H9 (cell line): ENCODE measurements at regions not wholly inside any gene's neighbourhood (a gene's known extent, or its start where the extent isn't known, plus 50 kb on each side); places are given as distances from the start of the nearest gene placed in this dataset.
"Not testable (repeated sequence)": the region's sequence is repeated elsewhere in the genome, so short reads cannot be mapped to it uniquely, and the experiment has no call there.

Source experiments
- DNase-seq: peaks from one replicate; pipeline ENCODE4 v3.0.0-alpha.2; 2017
- H2AFZ ChIP-seq: one replicate; pipeline ENCODE4 v1.6.1; 2013; ENCODE audit warnings: mild to moderate bottlenecking, low read length, control low read depth, moderate library complexity
- H2AK5ac ChIP-seq: 2 replicates; pipeline ENCODE4 v1.6.1; 2013; ENCODE audit warnings: low read length, control low read depth, mixed read lengths; ENCODE audit not compliant: insufficient read length
- H2BK120ac ChIP-seq: one replicate; pipeline ENCODE4 v1.6.1; 2013; ENCODE audit warnings: low read depth, mild to moderate bottlenecking, low read length, control low read depth, inconsistent platforms; ENCODE audit not compliant: poor library complexity, severe bottlenecking
- H2BK12ac ChIP-seq: 2 replicates; pipeline ENCODE4 v1.6.1; 2013; ENCODE audit warnings: low read length, control low read depth, mixed read lengths, low read depth; ENCODE audit not compliant: insufficient read length
- H2BK15ac ChIP-seq: 2 replicates; pipeline ENCODE4 v1.6.1; 2013; ENCODE audit warnings: low read depth, low read length, control low read depth
- H2BK20ac ChIP-seq: one replicate; pipeline ENCODE4 v1.6.1; 2013; ENCODE audit warnings: low read depth, mild to moderate bottlenecking, low read length, control low read depth, inconsistent platforms; ENCODE audit not compliant: poor library complexity, severe bottlenecking
- H2BK5ac ChIP-seq: 2 replicates; pipeline ENCODE4 v1.6.1; 2013; ENCODE audit warnings: low read length, control low read depth, mixed read lengths; ENCODE audit not compliant: insufficient read length
- H3K14ac ChIP-seq: 2 replicates; pipeline ENCODE4 v1.6.1; 2013; ENCODE audit warnings: low read length, control low read depth; ENCODE audit not compliant: insufficient read depth
- H3K18ac ChIP-seq: 2 replicates; pipeline ENCODE4 v1.6.1; 2013; ENCODE audit warnings: low read depth, mild to moderate bottlenecking, mixed read lengths, low read length, control low read depth; ENCODE audit not compliant: insufficient read length
- H3K23ac ChIP-seq: 2 replicates; pipeline ENCODE4 v1.6.1; 2013; ENCODE audit warnings: low read length, control low read depth, mixed read lengths, low read depth; ENCODE audit not compliant: insufficient read length
- H3K23me2 ChIP-seq: 2 replicates; pipeline ENCODE4 v1.6.1; 2013; ENCODE audit warnings: low read depth, mild to moderate bottlenecking, mixed read lengths, low read length, control low read depth; ENCODE audit not compliant: insufficient read length, poor library complexity, severe bottlenecking
- H3K27ac ChIP-seq: 2 replicates; pipeline ENCODE4 v1.5.1; 2013; ENCODE audit warnings: low read length, control low read depth, mixed read lengths, low read depth; ENCODE audit not compliant: insufficient read length
- H3K27me3 ChIP-seq: 2 replicates; pipeline ENCODE4 v1.6.1; 2013; ENCODE audit warnings: low read length, control low read depth, inconsistent platforms; ENCODE audit not compliant: insufficient read depth
- H3K4ac ChIP-seq: 2 replicates; pipeline ENCODE4 v1.6.1; 2013; ENCODE audit warnings: low read depth, mild to moderate bottlenecking, control low read depth, inconsistent platforms, low read length, moderate library complexity
- H3K4me1 ChIP-seq: 2 replicates; pipeline ENCODE4 v1.6.1; 2013; ENCODE audit warnings: low read length, control low read depth, inconsistent platforms; ENCODE audit not compliant: insufficient read depth
- H3K4me2 ChIP-seq: 2 replicates; pipeline ENCODE4 v1.6.1; 2013; ENCODE audit warnings: low read length, control low read depth, mixed read lengths; ENCODE audit not compliant: insufficient read length, insufficient read depth
- H3K56ac ChIP-seq: 2 replicates; pipeline ENCODE4 v1.6.1; 2013; ENCODE audit warnings: low read depth, mild to moderate bottlenecking, mixed read lengths, low read length, control low read depth; ENCODE audit not compliant: insufficient read length
- H3K79me1 ChIP-seq: 2 replicates; pipeline ENCODE4 v1.6.1; 2013; ENCODE audit warnings: low read depth, mild to moderate bottlenecking, moderate library complexity, low read length, control low read depth, inconsistent platforms; ENCODE audit not compliant: insufficient read depth, poor library complexity, severe bottlenecking
- H3K79me2 ChIP-seq: 2 replicates; pipeline ENCODE4 v1.6.1; 2013; ENCODE audit warnings: low read length, control low read depth, inconsistent platforms; ENCODE audit not compliant: insufficient read depth
- H3K9ac ChIP-seq: 2 replicates; pipeline ENCODE4 v1.6.1; 2013; ENCODE audit warnings: low read length, control low read depth, mixed read lengths; ENCODE audit not compliant: insufficient read length; ENCODE audit errors: extremely low read depth
- H3K9me3 ChIP-seq: one replicate; pipeline ENCODE4 v1.6.1; 2013; ENCODE audit warnings: low read depth, low read length, inconsistent platforms; ENCODE audit not compliant: control insufficient read depth
- H3T11ph ChIP-seq: one replicate; pipeline ENCODE4 v1.6.1; 2013; ENCODE audit warnings: mild to moderate bottlenecking, low read length, control low read depth, inconsistent platforms
- H4K20me1 ChIP-seq: one replicate; pipeline ENCODE4 v1.6.1; 2013; ENCODE audit not compliant: control insufficient read depth, insufficient read length, insufficient read depth
- H4K5ac ChIP-seq: 2 replicates; pipeline ENCODE4 v1.6.1; 2013; ENCODE audit warnings: low read depth, mild to moderate bottlenecking, mixed read lengths, low read length, control low read depth; ENCODE audit not compliant: insufficient read length
- H4K8ac ChIP-seq: replicated peaks from 2 replicates; pipeline ENCODE4 v1.6.1; 2013; ENCODE audit warnings: low read length, control low read depth, mixed read lengths, low read depth; ENCODE audit not compliant: insufficient read length
- H4K91ac ChIP-seq: 2 replicates; pipeline ENCODE4 v1.6.1; 2013; ENCODE audit warnings: low read depth, mild to moderate bottlenecking, moderate library complexity, mixed read lengths, low read length, control low read depth; ENCODE audit not compliant: insufficient read length
- H3K27ac Mint-ChIP-seq, 3 experiments: 2 replicates in 2 of 3; 3 replicates in 1 of 3; pipeline ENCODE4 v1.8.0; 2020 to 2021; ENCODE audit warnings: mixed read lengths in 3 of 3, mild to moderate bottlenecking in 1 of 3, moderate library complexity in 1 of 3
- H3K27me3 Mint-ChIP-seq: 2 replicates; pipeline ENCODE4 v1.8.0; 2021; ENCODE audit warnings: low read depth, mild to moderate bottlenecking, moderate library complexity, mixed read lengths
- H3K36me3 Mint-ChIP-seq, 3 experiments: 2 replicates in 2 of 3; 3 replicates in 1 of 3; pipeline ENCODE4 v1.8.0; 2020 to 2021; ENCODE audit warnings: low read depth in 3 of 3, mixed read lengths in 3 of 3; ENCODE audit not compliant: insufficient read depth in 1 of 3
- H3K4me1 Mint-ChIP-seq, 2 experiments: 2 replicates each; pipeline ENCODE4 v1.8.0; 2020; ENCODE audit warnings: mixed read lengths in 2 of 2
- H3K4me3 Mint-ChIP-seq, 2 experiments: 2 replicates in 1 of 2; 3 replicates in 1 of 2; pipeline ENCODE4 v1.8.0; 2020 to 2021; ENCODE audit warnings: mild to moderate bottlenecking in 2 of 2, mixed read lengths in 2 of 2, moderate library complexity in 1 of 2
- H3K9me3 Mint-ChIP-seq, 2 experiments: 2 replicates in 1 of 2; 3 replicates in 1 of 2; pipeline ENCODE4 v1.8.0; 2020; ENCODE audit warnings: mild to moderate bottlenecking in 2 of 2, mixed read lengths in 2 of 2, moderate library complexity in 1 of 2
- CTCF ChIP-seq: fragments of 200-600 bp; sonication (generic); conservative IDR thresholded peaks from 3 replicates; pipeline ENCODE4 v1.8.0; 2021; ENCODE audit warnings: antibody characterized with exemption, mild to moderate bottlenecking
- WGBS: extraction: QIAGEN DNeasy Blood & Tissue Kit; methylation state at CpG from one replicate; pipeline ENCODE4 v1.1.7; 2013; ENCODE audit warnings: missing lambda C conversion rate, low lambda C conversion rate, mixed read lengths; ENCODE audit not compliant: insufficient read length; ENCODE audit errors: extremely low coverage; 5-methylcytosine and 5-hydroxymethylcytosine counted together

- Histone ChIP-seq H2AK5ac (no peak overlapping the region), H2BK120ac (no peak overlapping the region), H3K56ac (no peak overlapping the region), H3K9me3 (no peaks in the 10 kb centered on the region), H2BK12ac (no peak overlapping the region), H2AFZ (no peak overlapping the region), H3K27me3 (no peaks in the 10 kb centered on the region), H3K18ac (no peak overlapping the region), H4K8ac (no peak overlapping the region), H2BK15ac (no peak overlapping the region), H3T11ph (no peak overlapping the region), H3K79me2 (no peaks in the 10 kb centered on the region), H3K23ac (no peak overlapping the region), H2BK5ac (no peak overlapping the region), H3K23me2 (no peaks in the 10 kb centered on the region), H3K14ac (no peak overlapping the region), H3K4me1 (peaks cover 4% of the 10 kb centered on the region), H4K20me1 (no peaks in the 10 kb centered on the region), H3K79me1 (no peaks in the 10 kb centered on the region), H3K4me2 (no peak overlapping the region), H4K91ac (no peak overlapping the region), H2BK20ac (no peak overlapping the region), H3K27ac (no peak overlapping the region), H3K9ac (no peak overlapping the region), H3K4ac (no peak overlapping the region), H4K5ac (no peak overlapping the region)
- TF ChIP-seq CTCF, result no peak
- WGBS, result no CpG with 5 or more reads among the region's 3 CpGs
- peaks cover 13 to 16% of the 10 kb centered on the region in 2 experiments for H3K9me3 Mint-ChIP-seq
- no peak overlapping the region for H3K4me3 Mint-ChIP-seq
- DNase-seq, result no peak
- H3K4me1 Mint-ChIP-seq, result peaks cover 14 to 18% of the 10 kb centered on the region in 2 experiments
- H3K27me3 Mint-ChIP-seq, result peaks cover 4% of the 10 kb centered on the region; the same call in 1 of the 2 replicates
- peaks cover 0 to 4% (median 0%) of the 10 kb centered on the region in 3 experiments; a peak in 1 of 7 replicates for H3K36me3 Mint-ChIP-seq
- no peak overlapping the region; a peak in 1 of 7 replicates for H3K27ac Mint-ChIP-seq
Measured at GRCh38 chr5:171725205-171725601, 60.4 kb upstream of the SMIM23 start.

- H3K4me1 ChIP-seq, H3T11ph ChIP-seq, H2BK15ac ChIP-seq, H3K79me1 ChIP-seq, H4K5ac ChIP-seq, H3K27ac Mint-ChIP-seq, H4K20me1 ChIP-seq, H3K56ac ChIP-seq, H2AK5ac ChIP-seq, H3K9me3 ChIP-seq, H2BK5ac ChIP-seq, H3K27me3 ChIP-seq, H4K91ac ChIP-seq, H3K79me2 ChIP-seq, DNase-seq, H3K27ac ChIP-seq, H3K4me2 ChIP-seq, H3K27me3 Mint-ChIP-seq, H3K4ac ChIP-seq, H3K4me3 Mint-ChIP-seq, H3K18ac ChIP-seq, H2AFZ ChIP-seq, H3K23me2 ChIP-seq, H3K9ac ChIP-seq, H2BK120ac ChIP-seq, H4K8ac ChIP-seq, H2BK20ac ChIP-seq, H3K23ac ChIP-seq, H3K36me3 Mint-ChIP-seq, H2BK12ac ChIP-seq, H3K14ac ChIP-seq: not testable (repeated sequence)
- WGBS, result no CpG with 5 or more reads among the region's 2 CpGs
- H3K4me1 Mint-ChIP-seq, result peaks cover 12 to 14% of the 10 kb centered on the region in 2 experiments
- H3K9me3 Mint-ChIP-seq, result peaks cover 13 to 19% of the 10 kb centered on the region in 2 experiments
Measured at GRCh38 chr5:171726819-171727218, 58.8 kb upstream of the SMIM23 start.
